A673 (cell line): ENCODE measurements at regions not wholly inside any gene's neighbourhood (a gene's known extent, or its start where the extent isn't known, plus 50 kb on each side); places are given as distances from the start of the nearest gene placed in this dataset.
A peak's percentile ranks its signal among the peaks of the same experiment; 100 is the strongest.

Experiments
- BruUV-seq: library from RNA; stranded (reverse); fragments of 400-500 nt; replicated peaks from 2 replicates; lab custom pipeline; 2021; lab: Mats Ljungman, UMichigan
- CTCF ChIA-PET: fragments of 300-600 bp; sonication (Branson Sonifier 250); formaldehyde crosslinking; loops from one replicate; lab custom pipeline; 2022; ENCODE audit warnings: antibody characterized with exemption; lab: Charles Lee
- POLR2A ChIA-PET: fragments of 300-600 bp; sonication (Branson Sonifier 250); formaldehyde crosslinking; loops from one replicate; lab custom pipeline; 2022; ENCODE audit warnings: antibody characterized with exemption; ENCODE audit not compliant: low non-redundant PET; lab: Charles Lee
- DNase-seq: peaks from one replicate; pipeline ENCODE4 v3.0.0-alpha.2; 2015; ENCODE audit warnings: low spot score
- H3K27ac ChIP-seq: fragments of 200-600 bp; sonication (generic); 2 replicates; pipeline ENCODE4 v1.5.1; 2016; ENCODE audit warnings: mixed run types, low read depth, mild to moderate bottlenecking, mixed read lengths, antibody characterized with exemption, low read length; ENCODE audit not compliant: poor library complexity, severe bottlenecking
- H3K27me3 ChIP-seq: fragments of 200-600 bp; sonication (generic); replicated peaks from 2 replicates; pipeline ENCODE4 v1.6.1; 2017; ENCODE audit warnings: mixed run types, low read depth, mild to moderate bottlenecking, mixed read lengths, antibody characterized with exemption, low read length; ENCODE audit not compliant: insufficient read depth, poor library complexity
- H3K36me3 ChIP-seq: fragments of 200-600 bp; sonication (generic); 2 replicates; pipeline ENCODE4 v1.6.1; 2016; ENCODE audit warnings: mixed run types, mild to moderate bottlenecking, mixed read lengths, antibody characterized with exemption, low read length; ENCODE audit not compliant: insufficient read depth, poor library complexity, severe bottlenecking
- H3K4me1 ChIP-seq: fragments of 200-600 bp; sonication (generic); 2 replicates; pipeline ENCODE4 v1.6.1; 2017; ENCODE audit warnings: mixed run types, mild to moderate bottlenecking, mixed read lengths, antibody characterized with exemption, low read length; ENCODE audit not compliant: insufficient read depth, poor library complexity, severe bottlenecking
- H3K4me3 ChIP-seq: fragments of 200-600 bp; sonication (generic); 2 replicates; pipeline ENCODE4 v1.5.1; 2016; ENCODE audit warnings: low read depth, mixed run types, mild to moderate bottlenecking, mixed read lengths, low read length; ENCODE audit not compliant: poor library complexity, severe bottlenecking
- H3K9me3 ChIP-seq: fragments of 200-600 bp; sonication (generic); 2 replicates; pipeline ENCODE4 v1.6.1; 2016; ENCODE audit warnings: mixed run types, low read depth, mild to moderate bottlenecking, mixed read lengths, antibody characterized with exemption, low read length; ENCODE audit not compliant: poor library complexity, severe bottlenecking
- CTCF ChIP-seq: fragments of 300-800, 200-600 bp; sonication (generic); conservative IDR thresholded peaks from 2 replicates; pipeline ENCODE4 v1.5.1; 2017; ENCODE audit warnings: low read depth, mild to moderate bottlenecking, antibody characterized with exemption, low read length, moderate library complexity, mixed read lengths
- EZH2 ChIP-seq: fragments of 200-600 bp; sonication (generic); IDR thresholded peaks from 2 replicates; pipeline ENCODE4 v1.6.1; 2017; ENCODE audit warnings: borderline replicate concordance, low read depth, mild to moderate bottlenecking, mixed read lengths, antibody characterized with exemption, low read length; ENCODE audit not compliant: poor library complexity, severe bottlenecking
- intact Hi-C: fragments of 100-400 bp; cut with micrococcal nuclease; formaldehyde crosslinking; loops from one replicate; pipeline ENCODE4 v1.10.0; 2022; ENCODE audit not compliant: unreplicated experiment

- ChIA-PET CTCF (no interaction called here), POLR2A (interaction anchor here (0.7 kb wide), 1 partner anchor 859 kb away, joined by 3 read pairs; no protein-coding TSS in a partner anchor)
- intact Hi-C loops: no loop called here
- Histone ChIP-seq H3K27ac (peak overlapping the region; percentile 81), H3K36me3 (no peaks in the 10 kb centered on the region), H3K9me3 (no peaks in the 10 kb centered on the region), H3K27me3 (no peaks in the 10 kb centered on the region), H3K4me3 (peak overlapping the region; percentile 16), H3K4me1 (peaks cover 42% of the 10 kb centered on the region)
- TF ChIP-seq CTCF: peak; percentile 20; the same call in 1 of the 2 replicates
- TF ChIP-seq EZH2: no peak
- DNase-seq: peak; percentile 90
- no TSS peak for BruUV-seq
These were observed 78.5 kb downstream of the RPLP1 start for GRCh38 chr15:69530991-69531664.

GRCh38 chr15:69531665-69532027 is 79.0 kb downstream of the RPLP1 start:
- TF ChIP-seq CTCF (no peak), EZH2 (no peak)
- Histone ChIP-seq H3K4me3 (peak overlapping the region; percentile 16), H3K27ac (peak overlapping the region; percentile 81), H3K4me1 (peaks cover 42% of the 10 kb centered on the region), H3K27me3 (no peaks in the 10 kb centered on the region), H3K9me3 (no peaks in the 10 kb centered on the region), H3K36me3 (no peaks in the 10 kb centered on the region)
- peak; percentile 84 for DNase-seq
- BruUV-seq: no TSS peak
- ChIA-PET CTCF (no interaction called here), POLR2A (interaction anchor here (0.6 kb wide), 1 partner anchor 714 kb away, joined by 3 read pairs; no protein-coding TSS in a partner anchor)
- intact Hi-C loops: no loop called here

GRCh38 chr15:69532066-69532465 is 79.4 kb downstream of the RPLP1 start:
- Histone ChIP-seq H3K27ac (peak overlapping the region; percentile 81), H3K27me3 (no peaks in the 10 kb centered on the region), H3K4me3 (peak overlapping the region; percentile 16), H3K9me3 (no peaks in the 10 kb centered on the region), H3K4me1 (peaks cover 42% of the 10 kb centered on the region), H3K36me3 (no peaks in the 10 kb centered on the region)
- intact Hi-C loops: no loop called here
- POLR2A ChIA-PET: interaction anchor here (0.5 to 0.6 kb wide), 2 partner anchors 70 to 714 kb away, joined by 3 read pairs; no protein-coding TSS in a partner anchor
- DNase-seq: peak; percentile 83
- TF ChIP-seq CTCF (no peak), EZH2 (no peak)
- BruUV-seq: no TSS peak
- CTCF ChIA-PET: no interaction called here
